H9 (cell line): ENCODE measurements at regions not wholly inside any gene's neighbourhood (a gene's known extent, or its start where the extent isn't known, plus 50 kb on each side); places are given as distances from the start of the nearest gene placed in this dataset.
"Not testable (repeated sequence)": the region's sequence is repeated elsewhere in the genome, so short reads cannot be mapped to it uniquely, and the experiment has no call there.

Source experiments
- DNase-seq: peaks from one replicate; pipeline ENCODE4 v3.0.0-alpha.2; 2017
- H2AFZ ChIP-seq: one replicate; pipeline ENCODE4 v1.6.1; 2013; ENCODE audit warnings: mild to moderate bottlenecking, low read length, control low read depth, moderate library complexity
- H2AK5ac ChIP-seq: 2 replicates; pipeline ENCODE4 v1.6.1; 2013; ENCODE audit warnings: low read length, control low read depth, mixed read lengths; ENCODE audit not compliant: insufficient read length
- H2BK120ac ChIP-seq: one replicate; pipeline ENCODE4 v1.6.1; 2013; ENCODE audit warnings: low read depth, mild to moderate bottlenecking, low read length, control low read depth, inconsistent platforms; ENCODE audit not compliant: poor library complexity, severe bottlenecking
- H2BK12ac ChIP-seq: 2 replicates; pipeline ENCODE4 v1.6.1; 2013; ENCODE audit warnings: low read length, control low read depth, mixed read lengths, low read depth; ENCODE audit not compliant: insufficient read length
- H2BK15ac ChIP-seq: 2 replicates; pipeline ENCODE4 v1.6.1; 2013; ENCODE audit warnings: low read depth, low read length, control low read depth
- H2BK20ac ChIP-seq: one replicate; pipeline ENCODE4 v1.6.1; 2013; ENCODE audit warnings: low read depth, mild to moderate bottlenecking, low read length, control low read depth, inconsistent platforms; ENCODE audit not compliant: poor library complexity, severe bottlenecking
- H2BK5ac ChIP-seq: 2 replicates; pipeline ENCODE4 v1.6.1; 2013; ENCODE audit warnings: low read length, control low read depth, mixed read lengths; ENCODE audit not compliant: insufficient read length
- H3K14ac ChIP-seq: 2 replicates; pipeline ENCODE4 v1.6.1; 2013; ENCODE audit warnings: low read length, control low read depth; ENCODE audit not compliant: insufficient read depth
- H3K18ac ChIP-seq: 2 replicates; pipeline ENCODE4 v1.6.1; 2013; ENCODE audit warnings: low read depth, mild to moderate bottlenecking, mixed read lengths, low read length, control low read depth; ENCODE audit not compliant: insufficient read length
- H3K23ac ChIP-seq: 2 replicates; pipeline ENCODE4 v1.6.1; 2013; ENCODE audit warnings: low read length, control low read depth, mixed read lengths, low read depth; ENCODE audit not compliant: insufficient read length
- H3K23me2 ChIP-seq: 2 replicates; pipeline ENCODE4 v1.6.1; 2013; ENCODE audit warnings: low read depth, mild to moderate bottlenecking, mixed read lengths, low read length, control low read depth; ENCODE audit not compliant: insufficient read length, poor library complexity, severe bottlenecking
- H3K27ac ChIP-seq: 2 replicates; pipeline ENCODE4 v1.5.1; 2013; ENCODE audit warnings: low read length, control low read depth, mixed read lengths, low read depth; ENCODE audit not compliant: insufficient read length
- H3K27me3 ChIP-seq: 2 replicates; pipeline ENCODE4 v1.6.1; 2013; ENCODE audit warnings: low read length, control low read depth, inconsistent platforms; ENCODE audit not compliant: insufficient read depth
- H3K4ac ChIP-seq: 2 replicates; pipeline ENCODE4 v1.6.1; 2013; ENCODE audit warnings: low read depth, mild to moderate bottlenecking, control low read depth, inconsistent platforms, low read length, moderate library complexity
- H3K4me1 ChIP-seq: 2 replicates; pipeline ENCODE4 v1.6.1; 2013; ENCODE audit warnings: low read length, control low read depth, inconsistent platforms; ENCODE audit not compliant: insufficient read depth
- H3K4me2 ChIP-seq: 2 replicates; pipeline ENCODE4 v1.6.1; 2013; ENCODE audit warnings: low read length, control low read depth, mixed read lengths; ENCODE audit not compliant: insufficient read length, insufficient read depth
- H3K56ac ChIP-seq: 2 replicates; pipeline ENCODE4 v1.6.1; 2013; ENCODE audit warnings: low read depth, mild to moderate bottlenecking, mixed read lengths, low read length, control low read depth; ENCODE audit not compliant: insufficient read length
- H3K79me1 ChIP-seq: 2 replicates; pipeline ENCODE4 v1.6.1; 2013; ENCODE audit warnings: low read depth, mild to moderate bottlenecking, moderate library complexity, low read length, control low read depth, inconsistent platforms; ENCODE audit not compliant: insufficient read depth, poor library complexity, severe bottlenecking
- H3K79me2 ChIP-seq: 2 replicates; pipeline ENCODE4 v1.6.1; 2013; ENCODE audit warnings: low read length, control low read depth, inconsistent platforms; ENCODE audit not compliant: insufficient read depth
- H3K9ac ChIP-seq: 2 replicates; pipeline ENCODE4 v1.6.1; 2013; ENCODE audit warnings: low read length, control low read depth, mixed read lengths; ENCODE audit not compliant: insufficient read length; ENCODE audit errors: extremely low read depth
- H3K9me3 ChIP-seq: one replicate; pipeline ENCODE4 v1.6.1; 2013; ENCODE audit warnings: low read depth, low read length, inconsistent platforms; ENCODE audit not compliant: control insufficient read depth
- H3T11ph ChIP-seq: one replicate; pipeline ENCODE4 v1.6.1; 2013; ENCODE audit warnings: mild to moderate bottlenecking, low read length, control low read depth, inconsistent platforms
- H4K20me1 ChIP-seq: one replicate; pipeline ENCODE4 v1.6.1; 2013; ENCODE audit not compliant: control insufficient read depth, insufficient read length, insufficient read depth
- H4K5ac ChIP-seq: 2 replicates; pipeline ENCODE4 v1.6.1; 2013; ENCODE audit warnings: low read depth, mild to moderate bottlenecking, mixed read lengths, low read length, control low read depth; ENCODE audit not compliant: insufficient read length
- H4K8ac ChIP-seq: replicated peaks from 2 replicates; pipeline ENCODE4 v1.6.1; 2013; ENCODE audit warnings: low read length, control low read depth, mixed read lengths, low read depth; ENCODE audit not compliant: insufficient read length
- H4K91ac ChIP-seq: 2 replicates; pipeline ENCODE4 v1.6.1; 2013; ENCODE audit warnings: low read depth, mild to moderate bottlenecking, moderate library complexity, mixed read lengths, low read length, control low read depth; ENCODE audit not compliant: insufficient read length
- H3K27ac Mint-ChIP-seq, 3 experiments: 2 replicates in 2 of 3; 3 replicates in 1 of 3; pipeline ENCODE4 v1.8.0; 2020 to 2021; ENCODE audit warnings: mixed read lengths in 3 of 3, mild to moderate bottlenecking in 1 of 3, moderate library complexity in 1 of 3
- H3K27me3 Mint-ChIP-seq: 2 replicates; pipeline ENCODE4 v1.8.0; 2021; ENCODE audit warnings: low read depth, mild to moderate bottlenecking, moderate library complexity, mixed read lengths
- H3K36me3 Mint-ChIP-seq, 3 experiments: 2 replicates in 2 of 3; 3 replicates in 1 of 3; pipeline ENCODE4 v1.8.0; 2020 to 2021; ENCODE audit warnings: low read depth in 3 of 3, mixed read lengths in 3 of 3; ENCODE audit not compliant: insufficient read depth in 1 of 3
- H3K4me1 Mint-ChIP-seq, 2 experiments: 2 replicates each; pipeline ENCODE4 v1.8.0; 2020; ENCODE audit warnings: mixed read lengths in 2 of 2
- H3K4me3 Mint-ChIP-seq, 2 experiments: 2 replicates in 1 of 2; 3 replicates in 1 of 2; pipeline ENCODE4 v1.8.0; 2020 to 2021; ENCODE audit warnings: mild to moderate bottlenecking in 2 of 2, mixed read lengths in 2 of 2, moderate library complexity in 1 of 2
- H3K9me3 Mint-ChIP-seq, 2 experiments: 2 replicates in 1 of 2; 3 replicates in 1 of 2; pipeline ENCODE4 v1.8.0; 2020; ENCODE audit warnings: mild to moderate bottlenecking in 2 of 2, mixed read lengths in 2 of 2, moderate library complexity in 1 of 2
- WGBS: extraction: QIAGEN DNeasy Blood & Tissue Kit; methylation state at CpG from one replicate; pipeline ENCODE4 v1.1.7; 2013; ENCODE audit warnings: missing lambda C conversion rate, low lambda C conversion rate, mixed read lengths; ENCODE audit not compliant: insufficient read length; ENCODE audit errors: extremely low coverage; 5-methylcytosine and 5-hydroxymethylcytosine counted together
- TF ChIP-seq, protein P1 (sequence below): fragments of 200-600 bp; sonication (generic); conservative IDR thresholded peaks from 3 replicates; pipeline ENCODE4 v1.8.0; 2021; ENCODE audit warnings: antibody characterized with exemption, mild to moderate bottlenecking

DNA sequence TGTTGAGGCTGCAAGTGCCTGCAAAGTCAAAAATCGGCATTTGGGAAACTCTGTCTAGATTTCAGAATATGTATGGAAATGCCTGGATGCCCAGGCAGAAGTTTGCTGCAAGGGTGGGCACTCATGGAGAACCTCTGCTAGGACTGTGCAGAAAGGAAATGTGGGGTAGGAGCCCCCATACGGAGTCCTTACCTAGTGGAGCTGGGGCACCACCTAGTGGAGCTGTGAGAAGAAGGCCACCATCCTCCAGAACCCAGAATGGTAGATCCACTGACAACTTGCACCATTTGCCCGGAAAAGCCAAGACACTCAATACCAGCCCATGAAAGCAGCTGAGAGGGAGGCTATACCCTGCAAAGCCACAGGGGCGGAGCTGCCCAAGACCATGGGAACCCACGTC, 671.2 kb upstream of the ZWINT start:
- not testable (repeated sequence) for H3K18ac ChIP-seq, DNase-seq, H3K4me3 Mint-ChIP-seq, H2BK15ac ChIP-seq, H2BK20ac ChIP-seq, H4K20me1 ChIP-seq, H4K91ac ChIP-seq, H3K4ac ChIP-seq, H2BK120ac ChIP-seq, H4K8ac ChIP-seq, H3K27ac ChIP-seq, H3T11ph ChIP-seq, H3K4me1 ChIP-seq, H3K9ac ChIP-seq, H3K27ac Mint-ChIP-seq, H3K4me1 Mint-ChIP-seq, H3K14ac ChIP-seq, H3K79me2 ChIP-seq, H3K27me3 Mint-ChIP-seq, H3K4me2 ChIP-seq, H3K79me1 ChIP-seq, H2AK5ac ChIP-seq, H3K23me2 ChIP-seq, H2AFZ ChIP-seq, H3K23ac ChIP-seq, H2BK12ac ChIP-seq, H3K27me3 ChIP-seq, H4K5ac ChIP-seq, H3K56ac ChIP-seq, H2BK5ac ChIP-seq
- H3K9me3 ChIP-seq = peaks cover 12% of the 10 kb centered on the region
- Mint-ChIP-seq H3K9me3 (peaks cover 23 to 31% of the 10 kb centered on the region in 2 experiments), H3K36me3 (peaks cover 7 to 34% (median 8%) of the 10 kb centered on the region in 3 experiments)
- WGBS = no CpG with 5 or more reads among the region's 5 CpGs
- TF ChIP-seq, protein P1, sequence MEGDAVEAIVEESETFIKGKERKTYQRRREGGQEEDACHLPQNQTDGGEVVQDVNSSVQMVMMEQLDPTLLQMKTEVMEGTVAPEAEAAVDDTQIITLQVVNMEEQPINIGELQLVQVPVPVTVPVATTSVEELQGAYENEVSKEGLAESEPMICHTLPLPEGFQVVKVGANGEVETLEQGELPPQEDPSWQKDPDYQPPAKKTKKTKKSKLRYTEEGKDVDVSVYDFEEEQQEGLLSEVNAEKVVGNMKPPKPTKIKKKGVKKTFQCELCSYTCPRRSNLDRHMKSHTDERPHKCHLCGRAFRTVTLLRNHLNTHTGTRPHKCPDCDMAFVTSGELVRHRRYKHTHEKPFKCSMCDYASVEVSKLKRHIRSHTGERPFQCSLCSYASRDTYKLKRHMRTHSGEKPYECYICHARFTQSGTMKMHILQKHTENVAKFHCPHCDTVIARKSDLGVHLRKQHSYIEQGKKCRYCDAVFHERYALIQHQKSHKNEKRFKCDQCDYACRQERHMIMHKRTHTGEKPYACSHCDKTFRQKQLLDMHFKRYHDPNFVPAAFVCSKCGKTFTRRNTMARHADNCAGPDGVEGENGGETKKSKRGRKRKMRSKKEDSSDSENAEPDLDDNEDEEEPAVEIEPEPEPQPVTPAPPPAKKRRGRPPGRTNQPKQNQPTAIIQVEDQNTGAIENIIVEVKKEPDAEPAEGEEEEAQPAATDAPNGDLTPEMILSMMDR = peak; percentile 54
